ENCODE measurements at regions not wholly inside any gene's neighbourhood (a gene's known extent, or its start where the extent isn't known, plus 50 kb on each side); places are given as distances from the start of the nearest gene placed in this dataset.

DNA sequence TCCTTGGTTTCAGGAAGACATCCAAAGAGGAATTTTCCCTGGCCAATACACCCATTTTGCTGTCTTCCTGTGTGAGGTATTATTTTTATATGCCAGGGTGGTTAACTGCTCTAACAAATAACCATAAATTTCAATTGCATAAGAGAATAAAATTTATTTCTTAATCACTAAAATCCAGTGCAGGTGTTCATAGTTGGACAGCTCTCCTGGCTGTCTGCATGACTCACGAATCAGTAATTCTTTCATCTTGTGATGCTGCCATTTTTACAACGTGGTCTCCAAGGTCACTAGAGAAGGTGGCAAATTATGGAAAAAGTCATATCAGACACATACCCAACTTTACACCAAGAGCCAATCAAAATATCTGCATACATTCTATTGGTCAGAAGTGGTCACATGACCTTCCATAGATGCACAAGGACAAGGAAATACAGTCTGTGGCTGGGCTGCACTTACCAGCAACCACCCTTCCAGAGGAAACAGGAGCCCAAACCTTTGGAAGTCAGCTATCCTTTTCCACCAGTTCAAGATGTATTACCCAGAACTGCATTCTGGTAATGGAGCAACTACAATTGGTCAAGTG, 193.5 kb upstream of the PLEKHG7 start:
- no peak overlapping the region for H3K4me3 ChIP-seq (ENCODE audit: low read depth in 2 of 2, low read length in 2 of 2)
- intact Hi-C loops (cut with micrococcal nuclease; ENCODE audit: unreplicated experiment) (no loop called here), in situ Hi-C loops (cut with HindIII; ENCODE audit: low pct_unique_long_range_greater_than_20kb, low sequenced_read_pairs) (no loop called here)
- POLR2A ChIA-PET, result no interaction called here
- no peaks in the 10 kb centered on the region for H3K36me3 ChIP-seq (ENCODE audit: control insufficient read depth, insufficient read depth, low read length)
- no peaks in the 10 kb centered on the region for H3K4me1 ChIP-seq (ENCODE audit: control insufficient read depth, insufficient read depth, low read length)
- no peaks in the 10 kb centered on the region for H3K27me3 ChIP-seq (ENCODE audit: control insufficient read depth, insufficient read depth, low read length)
- TF ChIP-seq, protein P1, sequence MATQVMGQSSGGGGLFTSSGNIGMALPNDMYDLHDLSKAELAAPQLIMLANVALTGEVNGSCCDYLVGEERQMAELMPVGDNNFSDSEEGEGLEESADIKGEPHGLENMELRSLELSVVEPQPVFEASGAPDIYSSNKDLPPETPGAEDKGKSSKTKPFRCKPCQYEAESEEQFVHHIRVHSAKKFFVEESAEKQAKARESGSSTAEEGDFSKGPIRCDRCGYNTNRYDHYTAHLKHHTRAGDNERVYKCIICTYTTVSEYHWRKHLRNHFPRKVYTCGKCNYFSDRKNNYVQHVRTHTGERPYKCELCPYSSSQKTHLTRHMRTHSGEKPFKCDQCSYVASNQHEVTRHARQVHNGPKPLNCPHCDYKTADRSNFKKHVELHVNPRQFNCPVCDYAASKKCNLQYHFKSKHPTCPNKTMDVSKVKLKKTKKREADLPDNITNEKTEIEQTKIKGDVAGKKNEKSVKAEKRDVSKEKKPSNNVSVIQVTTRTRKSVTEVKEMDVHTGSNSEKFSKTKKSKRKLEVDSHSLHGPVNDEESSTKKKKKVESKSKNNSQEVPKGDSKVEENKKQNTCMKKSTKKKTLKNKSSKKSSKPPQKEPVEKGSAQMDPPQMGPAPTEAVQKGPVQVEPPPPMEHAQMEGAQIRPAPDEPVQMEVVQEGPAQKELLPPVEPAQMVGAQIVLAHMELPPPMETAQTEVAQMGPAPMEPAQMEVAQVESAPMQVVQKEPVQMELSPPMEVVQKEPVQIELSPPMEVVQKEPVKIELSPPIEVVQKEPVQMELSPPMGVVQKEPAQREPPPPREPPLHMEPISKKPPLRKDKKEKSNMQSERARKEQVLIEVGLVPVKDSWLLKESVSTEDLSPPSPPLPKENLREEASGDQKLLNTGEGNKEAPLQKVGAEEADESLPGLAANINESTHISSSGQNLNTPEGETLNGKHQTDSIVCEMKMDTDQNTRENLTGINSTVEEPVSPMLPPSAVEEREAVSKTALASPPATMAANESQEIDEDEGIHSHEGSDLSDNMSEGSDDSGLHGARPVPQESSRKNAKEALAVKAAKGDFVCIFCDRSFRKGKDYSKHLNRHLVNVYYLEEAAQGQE (IDR thresholded peaks at IDR 0.05; ENCODE audit: insufficient read depth in 1 of 2, low read depth in 2 of 2, low read length in 1 of 2), result no peak
- TF ChIP-seq TCF7L2 (IDR thresholded peaks at IDR 0.05; ENCODE audit: low read depth, low read length) (no peak), POLR2AphosphoS5 (IDR thresholded peaks at IDR 0.05; ENCODE audit: low read depth, low read length) (no peak), SIN3A (IDR thresholded peaks at IDR 0.05; ENCODE audit: borderline replicate concordance, insufficient read depth, low read depth, low read length) (no peak)
- TF ChIP-seq, protein P2, sequence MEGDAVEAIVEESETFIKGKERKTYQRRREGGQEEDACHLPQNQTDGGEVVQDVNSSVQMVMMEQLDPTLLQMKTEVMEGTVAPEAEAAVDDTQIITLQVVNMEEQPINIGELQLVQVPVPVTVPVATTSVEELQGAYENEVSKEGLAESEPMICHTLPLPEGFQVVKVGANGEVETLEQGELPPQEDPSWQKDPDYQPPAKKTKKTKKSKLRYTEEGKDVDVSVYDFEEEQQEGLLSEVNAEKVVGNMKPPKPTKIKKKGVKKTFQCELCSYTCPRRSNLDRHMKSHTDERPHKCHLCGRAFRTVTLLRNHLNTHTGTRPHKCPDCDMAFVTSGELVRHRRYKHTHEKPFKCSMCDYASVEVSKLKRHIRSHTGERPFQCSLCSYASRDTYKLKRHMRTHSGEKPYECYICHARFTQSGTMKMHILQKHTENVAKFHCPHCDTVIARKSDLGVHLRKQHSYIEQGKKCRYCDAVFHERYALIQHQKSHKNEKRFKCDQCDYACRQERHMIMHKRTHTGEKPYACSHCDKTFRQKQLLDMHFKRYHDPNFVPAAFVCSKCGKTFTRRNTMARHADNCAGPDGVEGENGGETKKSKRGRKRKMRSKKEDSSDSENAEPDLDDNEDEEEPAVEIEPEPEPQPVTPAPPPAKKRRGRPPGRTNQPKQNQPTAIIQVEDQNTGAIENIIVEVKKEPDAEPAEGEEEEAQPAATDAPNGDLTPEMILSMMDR (IDR thresholded peaks at IDR 0.05), result no peak
- no peak for ATAC-seq
- DNase-seq (ENCODE audit: low read depth, low spot score), result no peak
- no peaks in the 10 kb centered on the region for H3K9me3 ChIP-seq (ENCODE audit: control insufficient read depth, insufficient read depth, low read depth, low read length)
- CTCF ChIA-PET, result no interaction called here
- H3K27ac ChIP-seq (ENCODE audit: low read length), result no peak overlapping the region
- no TSS peak for BruUV-seq (replicated peaks)

DNA sequence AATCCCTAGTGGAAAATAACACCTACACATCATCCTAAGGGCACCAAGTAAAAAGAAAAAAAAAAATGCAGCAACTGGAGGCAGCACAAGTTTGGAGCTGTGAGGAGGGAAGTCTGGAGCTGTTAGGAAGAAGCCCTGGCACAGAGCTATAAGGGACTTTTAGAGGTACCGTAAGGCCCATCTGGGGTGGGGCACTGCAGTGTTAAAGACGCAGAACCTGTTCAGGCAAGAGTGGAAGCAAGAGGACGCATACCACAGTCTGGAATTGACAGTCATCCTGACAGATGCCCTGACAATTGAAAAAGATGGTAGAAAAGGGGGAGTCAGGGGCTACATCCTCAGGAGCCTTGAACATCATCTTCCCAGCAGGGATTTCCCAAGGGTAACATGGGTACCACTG, 195.9 kb upstream of the PLEKHG7 start:
- Histone ChIP-seq H3K4me3 (ENCODE audit: low read depth in 2 of 2, low read length in 2 of 2) (no peak overlapping the region), H3K27ac (ENCODE audit: low read length) (no peak overlapping the region), H3K9me3 (ENCODE audit: control insufficient read depth, insufficient read depth, low read depth, low read length) (no peaks in the 10 kb centered on the region), H3K27me3 (ENCODE audit: control insufficient read depth, insufficient read depth, low read length) (no peaks in the 10 kb centered on the region), H3K4me1 (ENCODE audit: control insufficient read depth, insufficient read depth, low read length) (no peaks in the 10 kb centered on the region), H3K36me3 (ENCODE audit: control insufficient read depth, insufficient read depth, low read length) (no peaks in the 10 kb centered on the region)
- intact Hi-C loops (cut with micrococcal nuclease; ENCODE audit: unreplicated experiment), result no loop called here
- in situ Hi-C loops (cut with HindIII; ENCODE audit: low pct_unique_long_range_greater_than_20kb, low sequenced_read_pairs), result no loop called here
- ATAC-seq (no peak), DNase-seq (ENCODE audit: low read depth, low spot score) (no peak)
- TF ChIP-seq TCF7L2 (IDR thresholded peaks at IDR 0.05; ENCODE audit: low read depth, low read length) (no peak), POLR2AphosphoS5 (IDR thresholded peaks at IDR 0.05; ENCODE audit: low read depth, low read length) (no peak), SIN3A (IDR thresholded peaks at IDR 0.05; ENCODE audit: borderline replicate concordance, insufficient read depth, low read depth, low read length) (no peak)
- TF ChIP-seq, protein P1 (IDR thresholded peaks at IDR 0.05; ENCODE audit: insufficient read depth in 1 of 2, low read depth in 2 of 2, low read length in 1 of 2), result no peak
- TF ChIP-seq, protein P2 (IDR thresholded peaks at IDR 0.05), result no peak
- CTCF ChIA-PET, result no interaction called here
- no TSS peak for BruUV-seq (replicated peaks)
- POLR2A ChIA-PET, result no interaction called here
